ENCODE measurements at regions not wholly inside any gene's neighbourhood (a gene's known extent, or its start where the extent isn't known, plus 50 kb on each side); places are given as distances from the start of the nearest gene placed in this dataset.

GRCh38 chr2:14140009-14140550, 492.4 kb upstream of the LRATD1 start:
- Histone ChIP-seq H3K4me3 (ENCODE audit: insufficient read depth, low read length) (no peak overlapping the region), H2AFZ (ENCODE audit: low read length) (no peak overlapping the region)
- no peak for DNase-seq (ENCODE audit: insufficient read length, low spot score, missing footprints)

GRCh38 chr2:14143435-14143834, 489.1 kb upstream of the LRATD1 start:
- H4K20me1 ChIP-seq (ENCODE audit: insufficient read depth, low read length) = no peaks in the 10 kb centered on the region
- no peak overlapping the region for H2AFZ ChIP-seq (ENCODE audit: low read length)
- no peaks in the 10 kb centered on the region for H3K79me2 ChIP-seq (ENCODE audit: insufficient read depth, low read length)
- H3K27ac ChIP-seq (ENCODE audit: low read depth, low read length) = no peak overlapping the region
- no peaks in the 10 kb centered on the region for H3K9me3 ChIP-seq (ENCODE audit: low read depth, low read length)
- no peaks in the 10 kb centered on the region for H3K27me3 ChIP-seq (ENCODE audit: insufficient read depth, low read length)
- H3K4me2 ChIP-seq (ENCODE audit: insufficient read depth, low read length) = no peak overlapping the region
- no peak for TF ChIP-seq CTCF (IDR thresholded peaks at IDR 0.05; ENCODE audit: extremely low read depth, low read depth, low read length)
- H3K36me3 ChIP-seq (ENCODE audit: insufficient read depth, low read length) = no peaks in the 10 kb centered on the region
- H3K4me3 ChIP-seq (ENCODE audit: insufficient read depth, low read length) = no peak overlapping the region
- no peak for DNase-seq (ENCODE audit: insufficient read length, low spot score, missing footprints)
- no peaks in the 10 kb centered on the region for H3K4me1 ChIP-seq (ENCODE audit: insufficient read depth, low read length)

More at GRCh38 chr2:14140009-14140550, 492.4 kb upstream of the LRATD1 start:
- Histone ChIP-seq H3K27me3 (ENCODE audit: insufficient read depth, low read length) (no peaks in the 10 kb centered on the region), H3K4me2 (ENCODE audit: insufficient read depth, low read length) (no peak overlapping the region), H3K79me2 (ENCODE audit: insufficient read depth, low read length) (no peaks in the 10 kb centered on the region), H3K9me3 (ENCODE audit: low read depth, low read length) (no peaks in the 10 kb centered on the region), H3K27ac (ENCODE audit: low read depth, low read length) (no peak overlapping the region), H4K20me1 (ENCODE audit: insufficient read depth, low read length) (no peaks in the 10 kb centered on the region), H3K36me3 (ENCODE audit: insufficient read depth, low read length) (no peaks in the 10 kb centered on the region), H3K4me1 (ENCODE audit: insufficient read depth, low read length) (no peaks in the 10 kb centered on the region)
- no peak for TF ChIP-seq CTCF (IDR thresholded peaks at IDR 0.05; ENCODE audit: extremely low read depth, low read depth, low read length)

- DNase-seq (ENCODE audit: insufficient read length, low spot score, missing footprints) = no peak
These were observed 484.3 kb upstream of the LRATD1 start for GRCh38 chr2:14148216-14148615.

GRCh38 chr2:14157816-14158215, 474.7 kb upstream of the LRATD1 start:
- no peaks in the 10 kb centered on the region for H3K36me3 ChIP-seq (ENCODE audit: insufficient read depth, low read length)
- DNase-seq (ENCODE audit: insufficient read length, low spot score, missing footprints) = no peak
- no peak overlapping the region for H3K27ac ChIP-seq (ENCODE audit: low read depth, low read length)
- H3K4me3 ChIP-seq (ENCODE audit: insufficient read depth, low read length) = no peak overlapping the region
- no peaks in the 10 kb centered on the region for H3K27me3 ChIP-seq (ENCODE audit: insufficient read depth, low read length)
- H2AFZ ChIP-seq (ENCODE audit: low read length) = no peak overlapping the region
- H3K4me1 ChIP-seq (ENCODE audit: insufficient read depth, low read length) = no peaks in the 10 kb centered on the region
- TF ChIP-seq CTCF (IDR thresholded peaks at IDR 0.05; ENCODE audit: extremely low read depth, low read depth, low read length) = no peak
- H4K20me1 ChIP-seq (ENCODE audit: insufficient read depth, low read length) = no peaks in the 10 kb centered on the region
- H3K4me2 ChIP-seq (ENCODE audit: insufficient read depth, low read length) = no peak overlapping the region
- no peaks in the 10 kb centered on the region for H3K79me2 ChIP-seq (ENCODE audit: insufficient read depth, low read length)
- H3K9me3 ChIP-seq (ENCODE audit: low read depth, low read length) = no peaks in the 10 kb centered on the region

More at GRCh38 chr2:14148216-14148615, 484.3 kb upstream of the LRATD1 start:
- no peak for TF ChIP-seq CTCF (IDR thresholded peaks at IDR 0.05; ENCODE audit: extremely low read depth, low read depth, low read length)
- Histone ChIP-seq H3K27me3 (ENCODE audit: insufficient read depth, low read length) (no peaks in the 10 kb centered on the region), H3K36me3 (ENCODE audit: insufficient read depth, low read length) (no peaks in the 10 kb centered on the region), H3K4me3 (ENCODE audit: insufficient read depth, low read length) (no peak overlapping the region), H4K20me1 (ENCODE audit: insufficient read depth, low read length) (no peaks in the 10 kb centered on the region), H3K4me1 (ENCODE audit: insufficient read depth, low read length) (no peaks in the 10 kb centered on the region), H3K79me2 (ENCODE audit: insufficient read depth, low read length) (no peaks in the 10 kb centered on the region), H3K27ac (ENCODE audit: low read depth, low read length) (no peak overlapping the region), H2AFZ (ENCODE audit: low read length) (no peak overlapping the region), H3K4me2 (ENCODE audit: insufficient read depth, low read length) (no peak overlapping the region), H3K9me3 (ENCODE audit: low read depth, low read length) (no peaks in the 10 kb centered on the region)
